ENCODE measurements at regions not wholly inside any gene's neighbourhood (a gene's known extent, or its start where the extent isn't known, plus 50 kb on each side); places are given as distances from the start of the nearest gene placed in this dataset.

DNA sequence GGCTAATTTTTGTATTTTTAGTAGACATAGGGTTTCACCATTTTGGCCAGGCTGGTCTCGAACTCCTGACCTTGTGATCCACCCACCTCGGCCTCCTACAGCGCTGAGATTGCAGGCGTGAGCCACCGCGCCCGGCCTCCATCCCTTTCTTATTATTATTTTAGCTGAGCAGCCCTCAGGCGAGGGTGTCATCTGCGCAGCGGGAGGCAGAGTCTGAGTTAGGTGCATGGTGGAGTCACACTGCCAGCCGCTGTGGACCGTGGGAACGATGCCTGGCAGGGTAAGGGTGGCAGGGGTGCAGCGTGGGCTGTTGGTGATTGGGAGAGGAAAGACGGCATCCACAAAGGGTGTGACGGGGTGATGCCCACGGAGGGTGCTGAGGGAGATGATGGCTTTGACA lies 491.8 kb upstream of the FAT1 start:
- TF ChIP-seq, protein P1, sequence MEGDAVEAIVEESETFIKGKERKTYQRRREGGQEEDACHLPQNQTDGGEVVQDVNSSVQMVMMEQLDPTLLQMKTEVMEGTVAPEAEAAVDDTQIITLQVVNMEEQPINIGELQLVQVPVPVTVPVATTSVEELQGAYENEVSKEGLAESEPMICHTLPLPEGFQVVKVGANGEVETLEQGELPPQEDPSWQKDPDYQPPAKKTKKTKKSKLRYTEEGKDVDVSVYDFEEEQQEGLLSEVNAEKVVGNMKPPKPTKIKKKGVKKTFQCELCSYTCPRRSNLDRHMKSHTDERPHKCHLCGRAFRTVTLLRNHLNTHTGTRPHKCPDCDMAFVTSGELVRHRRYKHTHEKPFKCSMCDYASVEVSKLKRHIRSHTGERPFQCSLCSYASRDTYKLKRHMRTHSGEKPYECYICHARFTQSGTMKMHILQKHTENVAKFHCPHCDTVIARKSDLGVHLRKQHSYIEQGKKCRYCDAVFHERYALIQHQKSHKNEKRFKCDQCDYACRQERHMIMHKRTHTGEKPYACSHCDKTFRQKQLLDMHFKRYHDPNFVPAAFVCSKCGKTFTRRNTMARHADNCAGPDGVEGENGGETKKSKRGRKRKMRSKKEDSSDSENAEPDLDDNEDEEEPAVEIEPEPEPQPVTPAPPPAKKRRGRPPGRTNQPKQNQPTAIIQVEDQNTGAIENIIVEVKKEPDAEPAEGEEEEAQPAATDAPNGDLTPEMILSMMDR (IDR thresholded peaks at IDR 0.05; ENCODE audit: control insufficient read depth, extremely low read depth, insufficient read depth), result no peak
- DNase-seq (ENCODE audit: low read depth), result no peak
- no peak overlapping the region for H3K4me3 ChIP-seq (ENCODE audit: low read depth, low read length)

DNA sequence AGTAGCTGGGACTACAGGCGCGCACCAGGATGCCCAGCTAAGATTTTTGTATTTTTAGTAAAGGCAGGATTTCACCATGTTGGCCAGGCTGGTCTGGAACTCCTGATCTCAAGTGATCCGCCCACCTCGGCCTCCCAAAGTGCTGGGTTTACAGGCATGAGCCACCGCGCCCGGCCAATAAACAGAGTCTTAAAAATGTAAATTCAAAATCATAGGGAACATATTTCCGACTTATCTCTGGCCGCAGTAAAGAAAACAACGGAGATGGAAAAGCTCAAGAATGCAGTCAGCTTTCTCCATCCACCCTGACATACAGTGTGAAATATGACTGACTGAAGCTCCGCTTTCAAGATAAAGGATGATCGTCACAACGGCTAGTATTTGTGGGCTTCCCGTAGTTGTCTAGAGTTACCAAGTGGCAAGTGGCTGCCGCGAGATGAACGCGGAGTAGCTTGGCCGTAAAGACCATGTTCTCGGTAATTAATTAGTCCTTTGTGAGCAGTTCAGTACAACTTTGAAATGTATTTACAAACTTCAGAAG lies 495.1 kb upstream of the FAT1 start:
- TF ChIP-seq, protein P1 (IDR thresholded peaks at IDR 0.05; ENCODE audit: control insufficient read depth, extremely low read depth, insufficient read depth), result no peak
- H3K4me3 ChIP-seq (ENCODE audit: low read depth, low read length), result no peak overlapping the region
- DNase-seq (ENCODE audit: low read depth), result no peak

DNA sequence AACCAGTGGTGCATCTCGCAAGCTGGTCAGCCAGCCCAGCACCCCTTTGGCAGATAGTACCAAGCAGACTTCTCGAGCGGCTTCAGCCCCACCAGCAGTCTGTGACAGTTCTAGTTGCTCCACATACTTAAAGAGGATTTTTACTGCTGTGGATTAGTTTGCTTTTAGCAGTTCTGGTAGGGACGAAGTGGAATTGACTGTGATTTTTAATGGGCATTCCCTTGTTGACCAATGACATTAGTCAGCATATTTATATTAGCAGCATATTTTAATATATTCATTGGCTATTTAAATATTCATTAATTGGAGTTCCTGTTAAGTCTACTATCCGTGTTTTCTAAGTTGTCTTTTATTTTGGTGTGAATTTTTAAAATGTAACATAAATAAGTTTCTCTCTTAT lies 500.9 kb upstream of the FAT1 start:
- TF ChIP-seq, protein P1 (IDR thresholded peaks at IDR 0.05; ENCODE audit: control insufficient read depth, extremely low read depth, insufficient read depth), result no peak
- H3K4me3 ChIP-seq (ENCODE audit: low read depth, low read length), result no peak overlapping the region
- DNase-seq (ENCODE audit: low read depth), result no peak

DNA sequence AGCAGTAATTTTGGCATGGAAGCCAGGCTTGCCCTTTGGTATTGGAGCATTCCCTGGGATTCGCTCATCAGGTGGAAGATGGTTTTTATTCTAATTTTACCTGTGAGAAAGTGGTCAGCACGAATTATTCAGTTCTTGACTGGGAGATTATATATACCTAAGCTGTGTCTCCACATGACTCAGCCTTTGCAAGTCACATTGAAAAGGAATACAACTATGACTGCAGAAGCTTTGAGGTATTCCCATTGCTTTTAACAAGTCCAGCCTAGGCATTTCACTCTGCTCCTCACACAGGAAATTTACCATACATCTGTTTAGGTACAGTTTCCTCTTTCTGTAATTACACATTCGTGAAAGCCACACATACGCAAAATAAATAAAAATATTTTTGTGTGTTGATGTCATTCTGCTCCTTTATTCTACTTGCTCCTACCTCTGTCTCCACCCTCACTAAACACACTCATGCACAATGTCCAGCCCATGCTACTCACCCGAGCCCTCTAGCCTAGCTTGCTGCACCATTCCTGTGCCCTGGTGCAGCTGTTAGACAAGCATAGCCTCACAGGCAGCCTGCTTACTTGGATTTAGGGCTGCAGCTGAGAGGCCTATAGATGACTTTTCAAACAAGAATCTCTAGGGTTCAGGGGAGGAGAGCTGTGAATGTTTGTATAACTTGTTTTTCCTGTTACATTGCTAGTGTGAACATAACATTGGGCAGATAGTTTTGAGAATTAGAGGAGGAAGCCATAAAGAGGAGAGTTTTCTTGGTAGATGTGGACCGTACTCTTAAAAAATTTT lies 504.4 kb upstream of the FAT1 start:
- no peak for DNase-seq (ENCODE audit: low read depth)
- no peak overlapping the region for H3K4me3 ChIP-seq (ENCODE audit: low read depth, low read length)
- TF ChIP-seq, protein P1 (IDR thresholded peaks at IDR 0.05; ENCODE audit: control insufficient read depth, extremely low read depth, insufficient read depth), result no peak

DNA sequence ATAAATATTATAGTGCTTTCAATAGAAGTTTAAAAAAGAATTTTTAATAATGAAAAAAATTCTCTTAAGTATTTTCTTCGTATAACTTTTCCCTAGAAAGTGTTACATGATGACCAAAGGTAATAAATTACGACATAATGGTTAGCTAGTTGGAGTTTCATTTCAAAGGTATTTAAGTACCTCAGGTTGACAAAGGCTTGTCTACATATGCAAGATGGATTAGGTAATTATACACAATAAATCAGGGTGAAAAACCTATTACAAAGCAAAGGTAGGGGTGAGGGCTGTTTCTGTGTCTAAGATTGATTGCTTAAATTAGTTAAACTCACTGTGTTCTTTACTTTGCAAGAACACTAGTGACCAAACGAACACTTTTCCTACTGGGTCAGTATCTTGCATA lies 508.5 kb upstream of the FAT1 start:
- H3K4me3 ChIP-seq (ENCODE audit: low read depth, low read length), result no peak overlapping the region
- DNase-seq (ENCODE audit: low read depth), result no peak
- TF ChIP-seq, protein P1 (IDR thresholded peaks at IDR 0.05; ENCODE audit: control insufficient read depth, extremely low read depth, insufficient read depth), result no peak

DNA sequence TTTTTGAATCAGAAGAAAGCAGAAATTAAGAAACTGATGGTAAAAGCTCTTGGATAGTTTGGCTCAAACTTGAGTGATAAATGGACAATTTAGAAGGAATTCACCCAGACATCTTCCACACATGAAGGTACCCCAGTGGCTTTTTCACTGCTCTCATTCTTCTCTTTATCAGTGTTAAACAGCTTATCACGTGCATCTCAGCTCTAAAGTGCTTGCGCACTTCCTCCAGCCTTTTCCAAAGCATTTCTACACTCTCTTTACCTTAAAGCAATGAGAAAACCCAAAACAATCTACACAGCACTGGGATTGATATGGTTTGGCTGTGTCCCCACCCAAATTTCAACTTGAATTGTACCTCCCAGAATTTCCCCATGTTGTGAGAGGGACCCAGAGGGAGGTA lies 509.1 kb upstream of the FAT1 start:
- TF ChIP-seq, protein P1 (IDR thresholded peaks at IDR 0.05; ENCODE audit: control insufficient read depth, extremely low read depth, insufficient read depth), result no peak
- H3K4me3 ChIP-seq (ENCODE audit: low read depth, low read length), result no peak overlapping the region

More for the DNA sequence above, 509.1 kb upstream of the FAT1 start:
- no peak for DNase-seq (ENCODE audit: low read depth)
